Hematopoietic multipotent progenitor cell treated with erythropoietin and hydrocortisone succinate and interleukin-3 and kit ligand, for 17 days (in vitro differentiated cells): ENCODE measurements at regions not wholly inside any gene's neighbourhood (a gene's known extent, or its start where the extent isn't known, plus 50 kb on each side); places are given as distances from the start of the nearest gene placed in this dataset.
"Not testable (repeated sequence)": the region's sequence is repeated elsewhere in the genome, so short reads cannot be mapped to it uniquely, and the experiment has no call there.

Experiments
- DNase-seq: peaks from one replicate; pipeline ENCODE4 v3.0.0-alpha.2; 2015; ENCODE audit warnings: low spot score

GRCh38 chr15:22665711-22666110, 120.7 kb upstream of the NIPA1 start:
- not testable (repeated sequence) for DNase-seq

- DNase-seq = not testable (repeated sequence)
Observed at GRCh38 chr15:22684786-22685185, 101.7 kb upstream of the NIPA1 start.

DNA sequence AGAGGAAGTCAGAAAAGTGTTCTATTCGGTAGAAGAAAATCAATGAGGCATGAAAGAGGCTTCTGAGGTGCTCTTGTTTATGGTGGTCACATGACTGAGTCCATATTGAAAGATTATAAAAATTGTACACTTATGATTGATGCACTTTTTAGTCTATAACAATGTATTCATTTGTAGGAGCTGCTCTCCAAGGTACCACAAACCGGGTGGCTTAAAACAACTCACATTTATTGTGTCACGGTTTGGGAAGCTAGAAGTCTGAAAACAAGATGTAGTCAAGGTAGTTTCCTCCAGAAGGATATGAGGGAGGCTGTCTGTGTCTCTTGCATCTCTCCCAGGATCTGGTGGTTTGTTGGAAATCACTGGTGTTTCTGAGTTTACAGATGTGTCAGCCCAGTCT, 86.6 kb upstream of the NIPA1 start:
- not testable (repeated sequence) for DNase-seq

GRCh38 chr15:22710831-22711341, 75.6 kb upstream of the NIPA1 start:
- DNase-seq = not testable (repeated sequence)

DNA sequence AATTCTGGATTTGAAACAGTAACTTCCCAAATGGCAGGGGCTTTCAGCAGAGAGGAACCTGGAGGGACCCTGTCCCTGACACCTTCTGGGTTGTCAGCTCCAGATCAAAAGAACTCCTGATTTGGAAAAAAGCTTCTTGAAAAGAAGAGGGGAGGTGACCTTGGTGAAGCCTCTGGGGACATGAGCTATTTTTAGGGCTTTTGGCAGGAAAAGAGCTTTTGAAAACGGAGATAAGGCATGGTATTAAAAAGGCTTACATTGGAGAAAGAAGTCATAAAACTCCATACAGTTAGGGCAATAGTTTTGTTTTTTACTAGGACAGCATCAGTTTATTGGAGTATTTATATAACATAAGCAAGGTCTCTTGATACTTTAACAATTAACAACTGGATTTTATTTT, 72.5 kb upstream of the NIPA1 start:
- DNase-seq = not testable (repeated sequence)

- not testable (repeated sequence) for DNase-seq
Observed at GRCh38 chr15:22714358-22715132, 71.9 kb upstream of the NIPA1 start.

DNA sequence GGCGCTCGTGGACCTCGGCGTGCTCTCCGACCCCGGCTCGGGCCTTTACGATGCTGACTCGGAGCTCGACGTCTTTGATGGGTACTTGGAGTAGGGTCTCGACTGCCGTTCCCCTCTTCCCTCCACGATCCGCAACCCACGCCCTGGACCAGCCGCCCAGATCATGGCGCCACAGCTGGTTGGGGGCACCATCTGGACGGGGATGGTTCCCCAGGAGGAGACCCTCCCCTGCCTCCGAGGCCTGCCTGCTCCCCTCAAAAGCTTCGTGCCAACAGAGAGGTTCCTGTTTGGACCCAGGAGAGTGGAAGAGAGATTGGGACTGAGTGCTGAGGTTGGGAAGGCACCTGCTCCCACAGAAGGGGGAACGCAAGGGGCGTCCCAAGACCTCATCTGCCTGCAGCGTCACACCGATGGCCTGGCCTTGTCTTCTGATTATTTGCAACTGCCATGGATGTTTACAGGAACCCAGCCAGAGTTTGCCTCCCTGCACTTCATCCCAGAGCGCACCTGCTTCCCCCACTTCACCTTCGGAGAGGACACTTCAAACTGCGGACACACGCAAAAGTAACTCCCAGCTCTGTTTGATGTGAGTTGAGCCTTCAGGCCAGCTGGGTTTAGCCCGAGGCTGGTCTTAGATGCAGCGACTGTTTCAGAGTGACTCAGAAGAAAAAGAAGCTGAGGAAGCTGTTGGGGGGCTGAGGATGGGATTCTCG, 71.2 kb upstream of the NIPA1 start:
- DNase-seq = not testable (repeated sequence)

GRCh38 chr15:22719980-22720379, 66.5 kb upstream of the NIPA1 start:
- DNase-seq = peak; percentile 6

DNA sequence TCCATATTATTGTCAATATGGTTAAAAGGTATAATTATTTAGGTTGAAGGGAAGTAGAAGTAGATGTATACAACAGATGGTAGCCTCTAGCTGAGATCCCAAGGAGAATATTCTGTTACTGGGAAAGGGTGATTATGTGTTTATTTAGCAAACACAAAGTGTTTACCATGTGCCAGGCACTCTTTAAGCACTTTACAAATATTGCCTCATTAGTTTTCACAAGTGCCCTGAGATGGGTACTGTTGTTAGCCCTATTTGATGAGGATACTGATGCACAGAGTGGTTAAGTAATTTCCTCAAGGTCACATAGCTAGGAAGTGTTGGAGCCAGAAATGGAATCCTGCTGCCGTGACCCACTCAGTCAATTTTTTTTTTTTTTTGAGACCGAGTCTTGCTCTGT, 60.3 kb upstream of the NIPA1 start:
- DNase-seq = not testable (repeated sequence)

DNA sequence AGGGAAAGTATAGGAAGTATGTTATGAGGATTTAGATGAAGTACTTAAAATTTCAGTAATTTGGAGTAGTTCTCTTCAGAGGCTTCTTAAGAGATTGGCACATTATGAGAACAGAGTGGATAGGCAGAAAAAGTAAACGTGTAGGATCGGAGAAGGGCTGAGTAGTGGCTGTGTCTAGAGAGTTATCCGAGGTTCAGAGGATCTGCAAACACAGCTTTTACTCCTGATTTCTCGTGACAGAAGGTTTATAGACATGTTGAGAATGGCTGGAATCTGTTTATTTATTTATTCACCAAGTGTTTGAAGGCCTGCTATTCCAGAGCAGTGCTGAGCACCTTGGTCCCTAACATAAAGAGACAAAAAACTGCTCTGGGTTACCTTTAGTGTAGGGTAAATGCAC, 51.4 kb upstream of the NIPA1 start:
- DNase-seq = not testable (repeated sequence)

DNA sequence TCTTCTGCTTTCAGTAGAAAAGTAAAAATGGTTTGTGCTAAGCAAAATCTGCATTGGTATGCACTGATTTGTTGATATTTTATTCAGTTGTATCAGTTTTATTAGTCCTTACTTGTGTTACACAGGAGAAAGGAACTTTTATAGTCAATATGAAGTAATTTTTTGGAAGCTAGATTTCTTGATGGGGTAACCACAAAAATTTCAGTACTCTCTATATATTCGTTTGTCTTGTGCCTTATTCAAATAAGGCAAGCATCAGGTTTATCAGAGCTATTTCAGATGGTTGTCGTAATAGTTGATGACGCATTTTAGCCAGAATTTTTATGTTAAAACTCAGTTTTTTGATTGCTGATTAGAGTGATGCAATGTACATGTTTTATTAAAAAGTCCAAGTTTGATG, 50.7 kb upstream of the NIPA1 start:
- DNase-seq = no peak

- not testable (repeated sequence) for DNase-seq
Observed at GRCh38 chr15:22736200-22736599, 50.2 kb upstream of the NIPA1 start.
